Kidney (tissue), 13 donors: ENCODE measurements at regions not wholly inside any gene's neighbourhood (a gene's known extent, or its start where the extent isn't known, plus 50 kb on each side); places are given as distances from the start of the nearest gene placed in this dataset.

Source experiments
- DNase-seq, 5 donors: peaks; one replicate each; pipeline ENCODE4 v3.0.0-alpha.2; 2013 to 2020
- FAIRE-seq: peaks from 2 replicates; lab custom pipeline; 2012; peaks lifted over from hg19 to GRCh38; lab: Jason Lieb, UNC
- H3K27ac ChIP-seq, 2 donors: one replicate each; pipeline ENCODE4 v1.7.0; 2013; ENCODE audit warnings: low read depth in 2 of 2, low read length in 2 of 2, inconsistent platforms in 1 of 2
- H3K27me3 ChIP-seq: one replicate; pipeline ENCODE4 v1.7.1; 2013; ENCODE audit warnings: low read length, inconsistent platforms; ENCODE audit not compliant: control insufficient read depth, insufficient read depth
- H3K36me3 ChIP-seq, 3 donors: one replicate each; pipeline versions ENCODE4 v1.7.0 to v1.7.1; 2013; ENCODE audit warnings: low read length in 3 of 3, control low read depth in 1 of 3, inconsistent platforms in 1 of 3; ENCODE audit not compliant: insufficient read depth in 3 of 3, control insufficient read depth in 2 of 3
- H3K4me1 ChIP-seq, 3 donors: one replicate each; pipeline versions ENCODE4 v1.7.0 to v1.7.1; 2013; ENCODE audit warnings: low read length in 3 of 3, inconsistent platforms in 1 of 3, low read depth in 1 of 3; ENCODE audit not compliant: control insufficient read depth in 2 of 3, insufficient read depth in 2 of 3
- H3K4me3 ChIP-seq, 3 donors: one replicate each; pipeline versions ENCODE4 v1.7.0 to v1.8.1; 2013; ENCODE audit warnings: low read length in 3 of 3, control low read depth in 1 of 3, inconsistent platforms in 1 of 3
- H3K9ac ChIP-seq, 3 donors: one replicate each; pipeline versions ENCODE4 v1.7.0 to v1.7.1; 2013; ENCODE audit warnings: low read length in 3 of 3, control low read depth in 1 of 3, inconsistent platforms in 1 of 3
- H3K9me3 ChIP-seq, 3 donors: one replicate each; pipeline versions ENCODE4 v1.7.0 to v1.7.1; 2013; ENCODE audit warnings: low read length in 3 of 3, control low read depth in 1 of 3, inconsistent platforms in 1 of 3; ENCODE audit not compliant: control insufficient read depth in 2 of 3, insufficient read depth in 1 of 3
- intact Hi-C: fragments of 100-400 bp; cut with DNase I; formaldehyde crosslinking; loops from one replicate; pipeline ENCODE4 v1.11.1; 2022
- TF ChIP-seq, protein P1 (sequence below): IDR thresholded peaks from 3 replicates; pipeline ENCODE4 v1.5.1; 2012; ENCODE audit warnings: mild to moderate bottlenecking, moderate library complexity, borderline replicate concordance; ENCODE audit not compliant: insufficient read depth; ENCODE audit errors: extremely low read depth
- donor health status: control.
- donor health status: control.
- donor health status: control.
- donor health status: control.
- donor health status: control.
- donor health status: DM: yes; HTN: yes; CAD: no.
- donor health status: Normal renal cell carcinoma (clear cell type).

DNA sequence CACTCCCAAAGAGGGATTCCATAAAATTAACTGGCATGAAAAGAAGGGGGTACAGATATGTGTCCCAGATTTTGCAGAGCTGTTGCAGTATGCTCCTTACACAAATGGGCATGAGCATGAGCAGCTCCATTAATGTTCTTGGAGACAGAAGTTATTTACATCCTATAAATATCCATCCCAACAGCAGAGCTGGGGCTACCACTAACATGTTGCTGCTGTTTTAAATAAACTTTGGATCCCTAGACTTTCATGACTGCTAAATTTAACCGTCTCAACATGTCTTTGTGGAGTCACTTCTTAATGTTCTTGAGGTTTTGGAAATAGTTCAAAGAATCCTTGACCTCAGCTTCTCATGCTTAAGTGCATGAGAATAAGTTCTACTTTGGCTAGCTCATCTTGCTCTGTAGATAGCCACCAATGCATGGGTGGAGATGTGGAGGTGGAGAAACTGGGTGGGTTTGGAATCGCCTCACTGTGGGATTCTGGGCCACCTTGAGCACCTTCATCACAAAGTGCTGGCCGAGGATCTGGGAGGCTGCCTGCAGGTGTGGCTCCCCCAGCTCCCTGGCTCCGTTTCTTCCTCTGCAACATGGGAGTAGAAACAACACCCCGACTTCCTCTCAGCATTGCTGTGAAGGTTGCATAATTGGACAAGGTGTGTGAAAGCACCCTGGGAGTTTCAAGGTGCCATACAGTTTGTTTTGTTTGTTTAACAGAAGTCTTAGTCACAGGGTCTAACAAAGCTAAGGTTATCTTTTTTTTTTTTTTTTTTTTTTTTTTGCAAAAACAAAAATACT, 307.2 kb downstream of the MYCN start:
- intact Hi-C loops: no loop called here
- Histone ChIP-seq H3K27me3 (no peaks in the 10 kb centered on the region), H3K9ac (no peak overlapping the region), H3K9me3 (no peaks in the 10 kb centered on the region), H3K4me1 (no peaks in the 10 kb centered on the region), H3K4me3 (no peak overlapping the region), H3K36me3 (no peaks in the 10 kb centered on the region), H3K27ac (no peak overlapping the region)
- FAIRE-seq (no peak), DNase-seq (peak in 1 of 5 donors; percentile 42)
- TF ChIP-seq, protein P1, sequence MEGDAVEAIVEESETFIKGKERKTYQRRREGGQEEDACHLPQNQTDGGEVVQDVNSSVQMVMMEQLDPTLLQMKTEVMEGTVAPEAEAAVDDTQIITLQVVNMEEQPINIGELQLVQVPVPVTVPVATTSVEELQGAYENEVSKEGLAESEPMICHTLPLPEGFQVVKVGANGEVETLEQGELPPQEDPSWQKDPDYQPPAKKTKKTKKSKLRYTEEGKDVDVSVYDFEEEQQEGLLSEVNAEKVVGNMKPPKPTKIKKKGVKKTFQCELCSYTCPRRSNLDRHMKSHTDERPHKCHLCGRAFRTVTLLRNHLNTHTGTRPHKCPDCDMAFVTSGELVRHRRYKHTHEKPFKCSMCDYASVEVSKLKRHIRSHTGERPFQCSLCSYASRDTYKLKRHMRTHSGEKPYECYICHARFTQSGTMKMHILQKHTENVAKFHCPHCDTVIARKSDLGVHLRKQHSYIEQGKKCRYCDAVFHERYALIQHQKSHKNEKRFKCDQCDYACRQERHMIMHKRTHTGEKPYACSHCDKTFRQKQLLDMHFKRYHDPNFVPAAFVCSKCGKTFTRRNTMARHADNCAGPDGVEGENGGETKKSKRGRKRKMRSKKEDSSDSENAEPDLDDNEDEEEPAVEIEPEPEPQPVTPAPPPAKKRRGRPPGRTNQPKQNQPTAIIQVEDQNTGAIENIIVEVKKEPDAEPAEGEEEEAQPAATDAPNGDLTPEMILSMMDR: no peak

- intact Hi-C loops: no loop called here
- TF ChIP-seq, protein P1: no peak
- H3K27ac ChIP-seq: no peak overlapping the region
- no peaks in the 10 kb centered on the region for H3K27me3 ChIP-seq
- no peaks in the 10 kb centered on the region for H3K36me3 ChIP-seq
- FAIRE-seq (no peak), DNase-seq (no peak)
- H3K9me3 ChIP-seq: no peaks in the 10 kb centered on the region
- H3K4me3 ChIP-seq: no peak overlapping the region
- no peak overlapping the region for H3K9ac ChIP-seq
- H3K4me1 ChIP-seq: no peaks in the 10 kb centered on the region
These were observed 306.6 kb downstream of the MYCN start for GRCh38 chr2:16246911-16247310.

DNA sequence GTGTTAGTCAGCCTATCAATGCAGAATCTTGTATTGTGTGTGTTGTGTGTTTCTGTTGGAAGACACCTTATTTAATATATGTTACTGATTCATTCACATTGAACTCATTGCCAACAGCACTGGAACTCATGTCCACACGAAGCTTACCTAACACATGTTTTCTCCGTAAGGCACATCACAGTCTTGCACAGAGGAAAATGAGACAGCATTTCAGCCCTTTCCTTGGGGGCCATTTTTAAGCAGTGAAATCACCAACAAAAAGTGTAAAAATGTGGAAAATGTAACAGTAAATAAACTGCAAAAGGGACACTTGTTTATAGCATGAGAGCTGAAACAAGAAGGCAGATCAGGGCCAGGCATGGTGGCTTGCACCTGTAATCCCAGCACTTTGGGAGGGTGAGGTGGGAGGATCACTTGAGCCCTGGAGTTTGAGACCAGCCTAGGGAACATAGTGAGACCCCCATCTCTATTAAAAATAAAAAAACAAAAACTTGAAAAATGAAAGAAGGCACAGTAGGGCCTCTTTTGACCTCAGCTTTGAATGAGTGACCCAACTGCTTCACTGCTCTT, 306.0 kb downstream of the MYCN start:
- H3K4me3 ChIP-seq: no peak overlapping the region
- FAIRE-seq (no peak), DNase-seq (no peak)
- TF ChIP-seq, protein P1: no peak
- intact Hi-C loops: no loop called here
- H3K9me3 ChIP-seq: no peaks in the 10 kb centered on the region
- no peaks in the 10 kb centered on the region for H3K4me1 ChIP-seq
- H3K27me3 ChIP-seq: no peaks in the 10 kb centered on the region
- no peak overlapping the region for H3K27ac ChIP-seq
- no peak overlapping the region for H3K9ac ChIP-seq
- no peaks in the 10 kb centered on the region for H3K36me3 ChIP-seq
